Activated naive CD8-positive, alpha-beta T cell treated with anti-CD3 and anti-CD28 coated beads for 36 hours (primary cell): ENCODE measurements at regions not wholly inside any gene's neighbourhood (a gene's known extent, or its start where the extent isn't known, plus 50 kb on each side); places are given as distances from the start of the nearest gene placed in this dataset.

ENCODE experiments used
- DNase-seq: peaks from one replicate; pipeline ENCODE4 v3.0.0; 2021
- H3K27ac Mint-ChIP-seq: one replicate; pipeline ENCODE4 v1.8.0; 2022; ENCODE audit warnings: mild to moderate bottlenecking, moderate library complexity, mixed read lengths
- H3K27me3 Mint-ChIP-seq: one replicate; pipeline ENCODE4 v1.8.0; 2022; ENCODE audit warnings: mild to moderate bottlenecking, mixed read lengths
- H3K36me3 Mint-ChIP-seq: one replicate; pipeline ENCODE4 v1.8.0; 2021; ENCODE audit warnings: mild to moderate bottlenecking, mixed read lengths
- H3K4me1 Mint-ChIP-seq: one replicate; pipeline ENCODE4 v1.8.0; 2021; ENCODE audit warnings: mixed read lengths
- H3K4me3 Mint-ChIP-seq: one replicate; pipeline ENCODE4 v1.8.0; 2022; ENCODE audit warnings: mild to moderate bottlenecking, moderate library complexity, mixed read lengths
- H3K9me3 Mint-ChIP-seq: one replicate; pipeline ENCODE4 v1.8.0; 2022; ENCODE audit warnings: mixed read lengths

GRCh38 chr7:92997719-92998118, 120.1 kb downstream of the SAMD9 start:
- H3K27me3 Mint-ChIP-seq: peaks cover 13% of the 10 kb centered on the region
- no peak overlapping the region for H3K27ac Mint-ChIP-seq
- no peaks in the 10 kb centered on the region for H3K9me3 Mint-ChIP-seq
- H3K4me3 Mint-ChIP-seq: no peak overlapping the region
- no peaks in the 10 kb centered on the region for H3K36me3 Mint-ChIP-seq
- no peaks in the 10 kb centered on the region for H3K4me1 Mint-ChIP-seq
- DNase-seq: no peak

GRCh38 chr7:92997152-92997551, 120.6 kb downstream of the SAMD9 start:
- Mint-ChIP-seq H3K4me1 (no peaks in the 10 kb centered on the region), H3K9me3 (no peaks in the 10 kb centered on the region), H3K36me3 (no peaks in the 10 kb centered on the region), H3K27me3 (peaks cover 13% of the 10 kb centered on the region), H3K4me3 (no peak overlapping the region), H3K27ac (no peak overlapping the region)
- no peak for DNase-seq

DNA sequence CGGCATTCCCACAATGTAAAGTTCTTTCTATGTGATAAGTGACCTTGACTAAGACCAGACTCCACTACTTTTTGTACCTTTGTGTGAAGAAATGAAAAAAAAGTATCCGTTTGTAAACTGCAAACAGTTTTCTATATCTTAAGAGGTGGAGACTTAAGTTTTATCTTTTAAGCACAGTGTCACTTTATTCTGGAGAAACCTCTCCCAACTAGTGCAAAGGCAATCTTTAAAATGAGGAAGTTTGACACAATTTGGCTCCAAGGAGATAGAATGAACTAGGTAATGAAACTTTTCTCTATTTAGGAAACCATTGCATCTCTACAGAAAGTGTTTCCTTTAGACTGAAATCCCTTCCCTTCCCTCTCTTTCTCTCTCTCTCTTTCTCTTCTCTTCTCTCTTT, 122.9 kb downstream of the SAMD9 start:
- H3K9me3 Mint-ChIP-seq: no peaks in the 10 kb centered on the region
- H3K4me1 Mint-ChIP-seq: no peaks in the 10 kb centered on the region
- DNase-seq: no peak
- peaks cover 15% of the 10 kb centered on the region for H3K27me3 Mint-ChIP-seq
- no peak overlapping the region for H3K27ac Mint-ChIP-seq
- no peaks in the 10 kb centered on the region for H3K36me3 Mint-ChIP-seq
- H3K4me3 Mint-ChIP-seq: no peak overlapping the region

DNA sequence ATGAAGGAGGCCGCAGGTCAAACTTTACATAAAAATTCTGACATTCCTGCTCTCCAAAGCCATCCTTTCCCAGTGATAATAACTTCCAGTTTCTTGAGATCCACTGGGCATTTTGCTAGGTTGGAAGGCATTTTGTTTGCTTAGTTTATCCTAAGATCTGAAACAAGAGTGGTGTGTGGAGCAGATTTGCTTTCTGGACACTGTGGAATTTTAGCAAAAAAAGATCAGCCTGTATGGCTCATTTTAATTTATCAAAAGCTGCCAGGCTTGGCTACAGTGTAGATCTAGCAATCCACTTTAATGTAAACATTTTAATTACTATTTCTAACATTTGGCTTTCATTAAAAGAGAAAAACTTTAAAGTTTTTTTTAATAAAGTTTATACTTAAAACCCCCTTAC, 124.8 kb downstream of the SAMD9 start:
- no peak for DNase-seq
- Mint-ChIP-seq H3K9me3 (no peaks in the 10 kb centered on the region), H3K36me3 (no peaks in the 10 kb centered on the region), H3K4me1 (no peaks in the 10 kb centered on the region), H3K4me3 (no peak overlapping the region), H3K27me3 (peaks cover 7% of the 10 kb centered on the region), H3K27ac (no peak overlapping the region)

DNA sequence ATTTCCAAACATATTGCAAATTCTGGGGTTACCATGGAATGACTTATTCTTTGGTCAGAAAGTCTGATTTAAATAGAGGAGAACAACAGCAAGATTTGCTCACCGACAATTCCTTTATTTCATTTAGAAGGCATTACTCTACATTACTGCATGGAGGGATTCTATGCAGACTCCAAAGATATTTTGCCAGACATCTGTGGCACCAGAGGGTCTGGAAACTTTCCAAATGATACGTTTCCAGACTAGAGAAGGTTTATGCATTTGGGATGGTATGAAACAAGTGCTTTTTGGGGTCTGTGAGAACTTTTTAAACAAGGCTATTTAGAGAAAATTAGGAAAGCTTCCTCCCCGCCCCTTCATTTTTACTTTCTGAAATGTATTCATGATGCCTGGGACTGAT, 125.3 kb downstream of the SAMD9 start:
- Mint-ChIP-seq H3K9me3 (no peaks in the 10 kb centered on the region), H3K4me3 (no peak overlapping the region), H3K4me1 (no peaks in the 10 kb centered on the region), H3K27me3 (peaks cover 3% of the 10 kb centered on the region), H3K36me3 (no peaks in the 10 kb centered on the region), H3K27ac (no peak overlapping the region)
- DNase-seq: no peak

DNA sequence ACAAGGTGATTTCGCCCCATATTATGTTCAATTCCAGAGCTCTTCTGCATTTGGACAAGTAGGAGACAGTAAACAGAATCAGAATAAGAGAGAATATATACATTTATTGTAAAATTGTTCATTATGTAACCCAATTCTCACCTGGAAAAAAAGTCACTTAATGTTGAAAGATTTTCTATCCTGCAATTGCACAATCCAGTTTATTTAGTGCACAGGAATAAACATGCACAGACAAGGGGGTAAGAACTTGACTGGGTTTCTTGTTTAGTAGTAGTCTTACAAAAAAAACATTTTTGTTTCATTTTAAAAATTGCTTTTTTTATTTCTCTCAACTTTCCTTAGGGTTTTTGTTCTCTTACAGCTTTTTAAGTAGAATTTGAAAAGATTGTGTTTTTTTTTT, 126.6 kb downstream of the SAMD9 start:
- Mint-ChIP-seq H3K4me1 (no peaks in the 10 kb centered on the region), H3K4me3 (no peak overlapping the region), H3K27me3 (peaks cover 3% of the 10 kb centered on the region), H3K36me3 (no peaks in the 10 kb centered on the region), H3K27ac (no peak overlapping the region), H3K9me3 (peaks cover 3% of the 10 kb centered on the region)
- no peak for DNase-seq

- Mint-ChIP-seq H3K9me3 (peaks cover 3% of the 10 kb centered on the region), H3K27me3 (peaks cover 6% of the 10 kb centered on the region), H3K4me3 (no peak overlapping the region)
These were observed 128.7 kb downstream of the SAMD9 start for GRCh38 chr7:92988941-92989545.

GRCh38 chr7:92988051-92988450, 129.7 kb downstream of the SAMD9 start:
- no peaks in the 10 kb centered on the region for H3K4me1 Mint-ChIP-seq
- peaks cover 10% of the 10 kb centered on the region for H3K27me3 Mint-ChIP-seq
- peaks cover 4% of the 10 kb centered on the region for H3K9me3 Mint-ChIP-seq
- H3K36me3 Mint-ChIP-seq: peaks cover 2% of the 10 kb centered on the region
- H3K4me3 Mint-ChIP-seq: no peak overlapping the region
- DNase-seq: no peak
- no peak overlapping the region for H3K27ac Mint-ChIP-seq

More at GRCh38 chr7:92988941-92989545, 128.7 kb downstream of the SAMD9 start:
- no peaks in the 10 kb centered on the region for H3K4me1 Mint-ChIP-seq
- H3K36me3 Mint-ChIP-seq: no peaks in the 10 kb centered on the region
- no peak for DNase-seq
- no peak overlapping the region for H3K27ac Mint-ChIP-seq

GRCh38 chr7:92987538-92987937, 130.2 kb downstream of the SAMD9 start:
- H3K4me3 Mint-ChIP-seq: no peak overlapping the region
- H3K9me3 Mint-ChIP-seq: peaks cover 4% of the 10 kb centered on the region
- no peak overlapping the region for H3K27ac Mint-ChIP-seq
- no peak for DNase-seq
- peaks cover 2% of the 10 kb centered on the region for H3K36me3 Mint-ChIP-seq
- peaks cover 10% of the 10 kb centered on the region for H3K27me3 Mint-ChIP-seq
- H3K4me1 Mint-ChIP-seq: no peaks in the 10 kb centered on the region

DNA sequence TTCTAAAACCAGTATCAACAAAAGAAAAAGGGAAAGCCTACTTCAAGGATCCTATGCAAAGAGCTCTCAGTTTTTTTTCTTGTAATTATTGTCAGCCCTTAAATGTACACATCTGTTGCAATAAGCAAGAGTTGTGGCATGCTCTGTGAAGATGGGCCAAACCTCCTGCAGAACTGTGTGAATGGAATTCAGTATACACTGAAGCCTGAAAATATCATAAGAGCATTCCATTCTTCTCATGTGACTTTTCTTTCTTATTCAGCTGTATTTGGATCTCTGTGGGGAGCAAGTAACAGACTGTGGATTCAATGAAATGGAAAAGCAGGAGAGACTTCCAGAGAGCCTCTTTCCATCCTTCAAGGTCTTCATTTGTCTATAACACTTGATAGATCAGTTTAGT, 130.7 kb downstream of the SAMD9 start:
- peaks cover 10% of the 10 kb centered on the region for H3K27me3 Mint-ChIP-seq
- H3K36me3 Mint-ChIP-seq: peaks cover 2% of the 10 kb centered on the region
- DNase-seq: no peak
- H3K27ac Mint-ChIP-seq: no peak overlapping the region
- no peak overlapping the region for H3K4me3 Mint-ChIP-seq
- peaks cover 4% of the 10 kb centered on the region for H3K9me3 Mint-ChIP-seq
- H3K4me1 Mint-ChIP-seq: no peaks in the 10 kb centered on the region

GRCh38 chr7:92982928-92983327, 134.9 kb downstream of the SAMD9 start:
- Mint-ChIP-seq H3K9me3 (peaks cover 18% of the 10 kb centered on the region), H3K36me3 (peaks cover 4% of the 10 kb centered on the region), H3K27ac (no peak overlapping the region), H3K4me1 (no peaks in the 10 kb centered on the region), H3K27me3 (peaks cover 7% of the 10 kb centered on the region), H3K4me3 (no peak overlapping the region)
- no peak for DNase-seq

- no peak overlapping the region for H3K27ac Mint-ChIP-seq
- H3K27me3 Mint-ChIP-seq: peaks cover 15% of the 10 kb centered on the region
- H3K4me3 Mint-ChIP-seq: no peak overlapping the region
- DNase-seq: no peak
- peaks cover 5% of the 10 kb centered on the region for H3K36me3 Mint-ChIP-seq
- peaks cover 7% of the 10 kb centered on the region for H3K4me1 Mint-ChIP-seq
- H3K9me3 Mint-ChIP-seq: peaks cover 28% of the 10 kb centered on the region
These were observed 140.6 kb upstream of the CDK6 start for GRCh38 chr7:92976931-92977330.

GRCh38 chr7:92973974-92974373, 137.6 kb upstream of the CDK6 start:
- no peak for DNase-seq
- H3K9me3 Mint-ChIP-seq: peaks cover 24% of the 10 kb centered on the region
- H3K4me1 Mint-ChIP-seq: peaks cover 16% of the 10 kb centered on the region
- H3K36me3 Mint-ChIP-seq: peaks cover 3% of the 10 kb centered on the region
- H3K27ac Mint-ChIP-seq: no peak overlapping the region
- H3K4me3 Mint-ChIP-seq: no peak overlapping the region
- peaks cover 16% of the 10 kb centered on the region for H3K27me3 Mint-ChIP-seq

- no peak for DNase-seq
- no peak overlapping the region for H3K27ac Mint-ChIP-seq
- H3K9me3 Mint-ChIP-seq: peaks cover 20% of the 10 kb centered on the region
- H3K4me1 Mint-ChIP-seq: peaks cover 21% of the 10 kb centered on the region
- peaks cover 16% of the 10 kb centered on the region for H3K27me3 Mint-ChIP-seq
- H3K4me3 Mint-ChIP-seq: no peak overlapping the region
- H3K36me3 Mint-ChIP-seq: peaks cover 3% of the 10 kb centered on the region
These were observed 136.9 kb upstream of the CDK6 start for GRCh38 chr7:92973293-92973731.

DNA sequence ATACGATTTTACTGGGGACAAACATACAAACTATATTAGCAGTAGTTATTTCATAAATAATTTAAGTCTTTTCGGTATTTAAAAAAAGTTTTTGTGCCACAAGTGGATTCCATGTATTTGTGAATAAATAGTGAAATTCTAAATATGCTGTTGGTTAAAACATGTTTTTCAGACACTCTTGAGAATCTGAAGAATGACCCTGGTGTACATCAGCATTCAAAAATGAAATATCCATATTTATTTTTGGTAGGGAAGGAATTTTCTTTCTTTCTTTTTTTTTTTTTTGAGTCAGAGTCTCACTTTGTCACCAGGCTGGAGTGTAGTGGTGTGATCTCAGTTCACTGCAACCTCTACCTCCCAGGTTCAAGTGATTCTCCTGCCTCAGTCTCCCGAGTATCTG, 136.1 kb upstream of the CDK6 start:
- Mint-ChIP-seq H3K4me1 (peaks cover 22% of the 10 kb centered on the region), H3K9me3 (peaks cover 14% of the 10 kb centered on the region), H3K27ac (no peak overlapping the region), H3K27me3 (peaks cover 16% of the 10 kb centered on the region), H3K36me3 (peaks cover 2% of the 10 kb centered on the region), H3K4me3 (no peak overlapping the region)
- no peak for DNase-seq

DNA sequence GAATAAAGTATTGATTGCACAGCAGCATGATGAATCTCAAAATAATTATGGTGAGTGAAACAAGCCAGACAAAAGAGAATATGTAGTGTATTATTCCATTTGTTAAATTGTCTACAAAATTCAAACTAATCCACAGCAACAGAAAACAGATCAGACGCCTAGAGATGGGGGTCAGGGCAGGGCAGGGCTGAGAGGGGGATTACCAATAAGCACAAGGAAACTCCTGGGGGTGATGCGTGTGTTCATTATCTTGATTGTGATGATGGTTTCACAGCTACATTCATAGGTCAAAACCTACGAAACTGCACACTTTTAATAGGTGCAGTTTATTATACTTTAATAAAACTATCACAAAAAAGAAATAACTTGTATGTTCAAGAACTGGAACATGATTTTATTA, 132.7 kb upstream of the CDK6 start:
- Mint-ChIP-seq H3K9me3 (peaks cover 4% of the 10 kb centered on the region), H3K4me3 (no peak overlapping the region), H3K27me3 (peaks cover 10% of the 10 kb centered on the region), H3K4me1 (peaks cover 25% of the 10 kb centered on the region), H3K36me3 (no peaks in the 10 kb centered on the region), H3K27ac (no peak overlapping the region)
- DNase-seq: no peak
